IMR-90 (cell line): ENCODE measurements at regions not wholly inside any gene's neighbourhood (a gene's known extent, or its start where the extent isn't known, plus 50 kb on each side); places are given as distances from the start of the nearest gene placed in this dataset.

Experiments used
- ATAC-seq: fragments of 200-7000 bp; cut with Tn5 transposase; 2 replicates; pipeline ENCODE4 v1.9.1; 2020; ENCODE audit warnings: low read depth, mild to moderate bottlenecking, moderate library complexity
- BruUV-seq: library from RNA; stranded (reverse); fragments of 400-500 nt; replicated peaks from 2 replicates; lab custom pipeline; 2021; lab: Mats Ljungman, UMichigan
- CTCF ChIA-PET: fragments of 300-600 bp; formaldehyde crosslinking; extraction: SDS; loops from one replicate; lab custom pipeline; 2021; ENCODE audit warnings: antibody characterized with exemption; lab: Yijun Ruan, JAX
- POLR2A ChIA-PET: fragments of 300-600 bp; sonication (Branson Sonifier 250); formaldehyde crosslinking; loops from one replicate; lab custom pipeline; 2022; ENCODE audit warnings: antibody characterized with exemption; ENCODE audit not compliant: unreplicated experiment; lab: Charles Lee
- DNase-seq: peaks from one replicate; pipeline ENCODE4 v3.0.0; 2013
- H2AFZ ChIP-seq: replicated peaks from 2 replicates; pipeline ENCODE3; 2013; ENCODE audit warnings: low read length, mild to moderate bottlenecking; ENCODE audit not compliant: poor library complexity
- H2AK5ac ChIP-seq: 2 replicates; pipeline ENCODE4 v1.6.1; 2013; ENCODE audit warnings: low read depth, low read length, inconsistent platforms
- H2AK9ac ChIP-seq: replicated peaks from 2 replicates; pipeline ENCODE3; 2013; ENCODE audit warnings: mild to moderate bottlenecking, low read depth, low read length, moderate library complexity; ENCODE audit not compliant: poor library complexity
- H2BK120ac ChIP-seq: 2 replicates; pipeline ENCODE4 v1.6.1; 2013; ENCODE audit warnings: low read depth, low read length, inconsistent platforms
- H2BK15ac ChIP-seq: 3 replicates; pipeline ENCODE4 v1.6.1; 2013; ENCODE audit warnings: low read depth, low read length, inconsistent platforms
- H2BK20ac ChIP-seq: 2 replicates; pipeline ENCODE4 v1.6.1; 2013; ENCODE audit warnings: low read depth, mild to moderate bottlenecking, inconsistent platforms, low read length, moderate library complexity
- H2BK5ac ChIP-seq: 2 replicates; pipeline ENCODE4 v1.6.1; 2013; ENCODE audit warnings: mild to moderate bottlenecking, low read depth, low read length, inconsistent platforms; ENCODE audit not compliant: poor library complexity, severe bottlenecking
- H3K14ac ChIP-seq: replicated peaks from 2 replicates; pipeline ENCODE4 v1.6.1; 2013; ENCODE audit warnings: low read depth, low read length, inconsistent platforms
- H3K18ac ChIP-seq: 2 replicates; pipeline ENCODE4 v1.6.1; 2013; ENCODE audit warnings: low read depth, low read length, control low read depth
- H3K23ac ChIP-seq: 2 replicates; pipeline ENCODE4 v1.6.1; 2013; ENCODE audit warnings: low read depth, low read length, inconsistent platforms
- H3K27ac ChIP-seq: 2 replicates; pipeline ENCODE4 v1.5.1; 2013; ENCODE audit warnings: mild to moderate bottlenecking, control low read depth, low read length; ENCODE audit not compliant: insufficient read depth
- H3K27me3 ChIP-seq: 2 replicates; pipeline ENCODE4 v1.6.1; 2013; ENCODE audit warnings: low read length; ENCODE audit not compliant: control insufficient read depth, insufficient read depth
- H3K36me3 ChIP-seq: 2 replicates; pipeline ENCODE4 v1.6.1; 2013; ENCODE audit warnings: low read length, mixed read lengths; ENCODE audit not compliant: control insufficient read depth, insufficient read depth
- H3K4ac ChIP-seq: 2 replicates; pipeline ENCODE4 v1.6.1; 2013; ENCODE audit warnings: low read depth, low read length, inconsistent platforms
- H3K4me1 ChIP-seq: 2 replicates; pipeline ENCODE4 v1.6.1; 2013; ENCODE audit warnings: low read length, mixed read lengths; ENCODE audit not compliant: control insufficient read depth, insufficient read depth
- H3K4me2 ChIP-seq: 2 replicates; pipeline ENCODE4 v1.6.1; 2013; ENCODE audit warnings: low read depth, mild to moderate bottlenecking, control low read depth, low read length, moderate library complexity
- H3K4me3 ChIP-seq: 2 replicates; pipeline ENCODE4 v1.5.1; 2013; ENCODE audit warnings: low read depth, mild to moderate bottlenecking, control low read depth, low read length, moderate library complexity; ENCODE audit not compliant: insufficient read depth
- H3K56ac ChIP-seq: 2 replicates; pipeline ENCODE4 v1.6.1; 2013; ENCODE audit warnings: low read length, inconsistent platforms; ENCODE audit not compliant: insufficient read depth; ENCODE audit errors: extremely low read depth
- H3K79me1 ChIP-seq, 2 experiments: 2 replicates each; pipeline ENCODE4 v1.6.1; 2013; ENCODE audit warnings: low read length in 2 of 2, inconsistent platforms in 1 of 2, low read depth in 1 of 2
- H3K9ac ChIP-seq: 2 replicates; pipeline ENCODE4 v1.6.1; 2013; ENCODE audit warnings: low read depth, low read length, control low read depth
- H3K9me1 ChIP-seq: 2 replicates; pipeline ENCODE4 v1.6.1; 2013; ENCODE audit warnings: low read length, inconsistent platforms; ENCODE audit not compliant: insufficient read depth
- H3K9me3 ChIP-seq: 2 replicates; pipeline ENCODE4 v1.6.1; 2013; ENCODE audit warnings: low read length; ENCODE audit not compliant: control insufficient read depth, insufficient read depth
- H4K20me1 ChIP-seq: 2 replicates; pipeline ENCODE4 v1.6.1; 2013; ENCODE audit warnings: low read length, inconsistent platforms; ENCODE audit not compliant: insufficient read depth
- H4K5ac ChIP-seq: 2 replicates; pipeline ENCODE4 v1.6.1; 2013; ENCODE audit warnings: mild to moderate bottlenecking, low read depth, low read length, control low read depth
- H4K8ac ChIP-seq, 2 experiments: 2 replicates each; pipeline ENCODE4 v1.6.1; 2013; ENCODE audit warnings: low read depth in 2 of 2, low read length in 2 of 2, control low read depth in 1 of 2, inconsistent platforms in 1 of 2
- H4K91ac ChIP-seq: 2 replicates; pipeline ENCODE4 v1.6.1; 2013; ENCODE audit warnings: low read depth, low read length, inconsistent platforms; ENCODE audit not compliant: insufficient read depth
- BHLHE40 ChIP-seq: fragments of 150-350 bp; IDR thresholded peaks from 2 replicates; pipeline ENCODE4 v1.6.1; 2016; ENCODE audit warnings: mild to moderate bottlenecking, low read depth, low read length
- CEBPB ChIP-seq: IDR thresholded peaks from 2 replicates; pipeline ENCODE4 v1.6.1; 2012; ENCODE audit warnings: low read depth, low read length, improper control_type of control experiment
- CHD1 ChIP-seq: IDR thresholded peaks from 2 replicates; pipeline ENCODE4 v1.6.1; 2012; ENCODE audit warnings: low read depth, low read length, improper control_type of control experiment
- FOS ChIP-seq: fragments of 150-350 bp; IDR thresholded peaks from 2 replicates; pipeline ENCODE4 v1.6.1; 2016; ENCODE audit warnings: low read depth, low read length
- MAFK ChIP-seq: IDR thresholded peaks from 2 replicates; pipeline ENCODE4 v1.6.1; 2012; ENCODE audit warnings: low read depth, low read length, improper control_type of control experiment
- MAZ ChIP-seq: IDR thresholded peaks from 2 replicates; pipeline ENCODE4 v1.6.1; 2012; ENCODE audit warnings: low read depth, mild to moderate bottlenecking, low read length, improper control_type of control experiment, moderate library complexity, borderline replicate concordance
- MXI1 ChIP-seq: IDR thresholded peaks from 2 replicates; pipeline ENCODE4 v1.6.1; 2012; ENCODE audit warnings: low read depth, mild to moderate bottlenecking, low read length, moderate library complexity, borderline replicate concordance
- NFE2L2 ChIP-seq: fragments of 150-350 bp; IDR thresholded peaks from 2 replicates; pipeline ENCODE4 v1.6.1; 2016; ENCODE audit warnings: low read depth, mild to moderate bottlenecking, low read length
- POLR2A ChIP-seq: IDR thresholded peaks from 2 replicates; pipeline ENCODE4 v1.6.1; 2012; ENCODE audit warnings: mild to moderate bottlenecking, low read depth, low read length
- RAD21 ChIP-seq: IDR thresholded peaks from 2 replicates; pipeline ENCODE4 v1.6.1; 2012; ENCODE audit warnings: low read length, improper control_type of control experiment
- RCOR1 ChIP-seq: IDR thresholded peaks from 2 replicates; pipeline ENCODE4 v1.6.1; 2012; ENCODE audit warnings: mild to moderate bottlenecking, low read length, improper control_type of control experiment; ENCODE audit not compliant: insufficient replicate concordance
- RFX5 ChIP-seq: IDR thresholded peaks from 2 replicates; pipeline ENCODE4 v1.8.0; 2012; ENCODE audit warnings: low read depth, mild to moderate bottlenecking, low read length, moderate library complexity
- SMC3 ChIP-seq: fragments of 150-350 bp; IDR thresholded peaks from 2 replicates; pipeline ENCODE4 v1.6.1; 2016; ENCODE audit warnings: low read depth, mild to moderate bottlenecking, antibody characterized with exemption, low read length, moderate library complexity
- WGBS, 2 experiments: methylation state at CpG; one replicate each; pipeline versions ENCODE4 v1.1.5 to v1.1.7; 2013; ENCODE audit warnings: missing lambda C conversion rate in 2 of 2; ENCODE audit not compliant: insufficient read length in 1 of 2; ENCODE audit errors: extremely low coverage in 2 of 2; 5-methylcytosine and 5-hydroxymethylcytosine counted together
- dilution Hi-C: fragments of 300-500 bp; cut with HindIII; formaldehyde crosslinking; loops from one replicate; pipeline ENCODE4 v1.14.3; 2018; ENCODE audit warnings: low sequenced_read_pairs; ENCODE audit not compliant: unreplicated experiment
- in situ Hi-C: fragments of 300-500 bp; cut with MboI; formaldehyde crosslinking; loops from 3 replicates; pipeline ENCODE4 v1.14.3; 2019; ENCODE audit warnings: low sequenced_read_pairs, inconsistent platforms, mixed read lengths
- intact Hi-C: fragments of 100-400 bp; cut with micrococcal nuclease; formaldehyde crosslinking; loops from 2 replicates; pipeline ENCODE4 v1.10.0; 2022
- TF ChIP-seq, protein P1 (sequence below): fragments of 150-350 bp; IDR thresholded peaks from 2 replicates; pipeline ENCODE4 v1.6.1; 2017; ENCODE audit warnings: mild to moderate bottlenecking, antibody characterized with exemption, low read length, low read depth
- TF ChIP-seq, protein P2 (sequence below): conservative IDR thresholded peaks from 2 replicates; pipeline ENCODE4 v1.5.1; 2012; ENCODE audit warnings: mild to moderate bottlenecking, low read depth, low read length, improper control_type of control experiment
- TF ChIP-seq, protein P3 (sequence below): fragments of 150-350 bp; IDR thresholded peaks from 2 replicates; pipeline ENCODE4 v1.6.1; 2016; ENCODE audit warnings: low read depth, mild to moderate bottlenecking, low read length, moderate library complexity, borderline replicate concordance

- H3K4me2 ChIP-seq: no peak overlapping the region
- no peak overlapping the region for H3K14ac ChIP-seq
- no peaks in the 10 kb centered on the region for H3K9me3 ChIP-seq
- no peak overlapping the region for H2AK9ac ChIP-seq
- ChIA-PET CTCF (no interaction called here), POLR2A (no interaction called here)
- H2BK20ac ChIP-seq: no peak overlapping the region
- H2BK15ac ChIP-seq: no peak overlapping the region
- no CpG with 5 or more reads among the region's 3 CpGs for WGBS, 2 experiments
- no peak overlapping the region for H4K8ac ChIP-seq
- H3K36me3 ChIP-seq: no peaks in the 10 kb centered on the region
- DNase-seq: no peak
- H2BK5ac ChIP-seq: no peak overlapping the region
- no peaks in the 10 kb centered on the region for H3K4me1 ChIP-seq
- no peaks in the 10 kb centered on the region for H3K79me1 ChIP-seq
- no peak overlapping the region for H4K91ac ChIP-seq
- no peak overlapping the region for H3K4ac ChIP-seq
- H3K9me1 ChIP-seq: no peaks in the 10 kb centered on the region
- no peak overlapping the region for H2AFZ ChIP-seq
- H3K18ac ChIP-seq: no peak overlapping the region
- no peak for ATAC-seq
- no peak overlapping the region for H3K56ac ChIP-seq
- H3K9ac ChIP-seq: no peak overlapping the region
- BruUV-seq: no TSS peak
- TF ChIP-seq SMC3 (no peak), POLR2A (no peak), MXI1 (no peak), MAFK (no peak), RAD21 (no peak), FOS (no peak), RCOR1 (no peak), BHLHE40 (no peak), CEBPB (no peak), NFE2L2 (no peak), MAZ (no peak), RFX5 (no peak), CHD1 (no peak)
- TF ChIP-seq, protein P1, sequence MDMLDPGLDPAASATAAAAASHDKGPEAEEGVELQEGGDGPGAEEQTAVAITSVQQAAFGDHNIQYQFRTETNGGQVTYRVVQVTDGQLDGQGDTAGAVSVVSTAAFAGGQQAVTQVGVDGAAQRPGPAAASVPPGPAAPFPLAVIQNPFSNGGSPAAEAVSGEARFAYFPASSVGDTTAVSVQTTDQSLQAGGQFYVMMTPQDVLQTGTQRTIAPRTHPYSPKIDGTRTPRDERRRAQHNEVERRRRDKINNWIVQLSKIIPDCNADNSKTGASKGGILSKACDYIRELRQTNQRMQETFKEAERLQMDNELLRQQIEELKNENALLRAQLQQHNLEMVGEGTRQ: no peak
- TF ChIP-seq, protein P2, sequence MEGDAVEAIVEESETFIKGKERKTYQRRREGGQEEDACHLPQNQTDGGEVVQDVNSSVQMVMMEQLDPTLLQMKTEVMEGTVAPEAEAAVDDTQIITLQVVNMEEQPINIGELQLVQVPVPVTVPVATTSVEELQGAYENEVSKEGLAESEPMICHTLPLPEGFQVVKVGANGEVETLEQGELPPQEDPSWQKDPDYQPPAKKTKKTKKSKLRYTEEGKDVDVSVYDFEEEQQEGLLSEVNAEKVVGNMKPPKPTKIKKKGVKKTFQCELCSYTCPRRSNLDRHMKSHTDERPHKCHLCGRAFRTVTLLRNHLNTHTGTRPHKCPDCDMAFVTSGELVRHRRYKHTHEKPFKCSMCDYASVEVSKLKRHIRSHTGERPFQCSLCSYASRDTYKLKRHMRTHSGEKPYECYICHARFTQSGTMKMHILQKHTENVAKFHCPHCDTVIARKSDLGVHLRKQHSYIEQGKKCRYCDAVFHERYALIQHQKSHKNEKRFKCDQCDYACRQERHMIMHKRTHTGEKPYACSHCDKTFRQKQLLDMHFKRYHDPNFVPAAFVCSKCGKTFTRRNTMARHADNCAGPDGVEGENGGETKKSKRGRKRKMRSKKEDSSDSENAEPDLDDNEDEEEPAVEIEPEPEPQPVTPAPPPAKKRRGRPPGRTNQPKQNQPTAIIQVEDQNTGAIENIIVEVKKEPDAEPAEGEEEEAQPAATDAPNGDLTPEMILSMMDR: no peak
- TF ChIP-seq, protein P3, sequence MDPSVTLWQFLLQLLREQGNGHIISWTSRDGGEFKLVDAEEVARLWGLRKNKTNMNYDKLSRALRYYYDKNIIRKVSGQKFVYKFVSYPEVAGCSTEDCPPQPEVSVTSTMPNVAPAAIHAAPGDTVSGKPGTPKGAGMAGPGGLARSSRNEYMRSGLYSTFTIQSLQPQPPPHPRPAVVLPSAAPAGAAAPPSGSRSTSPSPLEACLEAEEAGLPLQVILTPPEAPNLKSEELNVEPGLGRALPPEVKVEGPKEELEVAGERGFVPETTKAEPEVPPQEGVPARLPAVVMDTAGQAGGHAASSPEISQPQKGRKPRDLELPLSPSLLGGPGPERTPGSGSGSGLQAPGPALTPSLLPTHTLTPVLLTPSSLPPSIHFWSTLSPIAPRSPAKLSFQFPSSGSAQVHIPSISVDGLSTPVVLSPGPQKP: no peak
- no peak overlapping the region for H3K23ac ChIP-seq
- no peak overlapping the region for H3K27ac ChIP-seq
- H2BK120ac ChIP-seq: no peak overlapping the region
- no peaks in the 10 kb centered on the region for H3K27me3 ChIP-seq
- H3K4me3 ChIP-seq: no peak overlapping the region
- no peaks in the 10 kb centered on the region for H4K20me1 ChIP-seq
- in situ Hi-C loops: no loop called here
- intact Hi-C loops: no loop called here
- H2AK5ac ChIP-seq: no peak overlapping the region
- H4K5ac ChIP-seq: no peak overlapping the region
- dilution Hi-C loops: no loop called here
Measured at GRCh38 chr3:5861151-5861550, 673.6 kb downstream of the EDEM1 start.
